ENCODE measurements at regions not wholly inside any gene's neighbourhood (a gene's known extent, or its start where the extent isn't known, plus 50 kb on each side); places are given as distances from the start of the nearest gene placed in this dataset.

DNA sequence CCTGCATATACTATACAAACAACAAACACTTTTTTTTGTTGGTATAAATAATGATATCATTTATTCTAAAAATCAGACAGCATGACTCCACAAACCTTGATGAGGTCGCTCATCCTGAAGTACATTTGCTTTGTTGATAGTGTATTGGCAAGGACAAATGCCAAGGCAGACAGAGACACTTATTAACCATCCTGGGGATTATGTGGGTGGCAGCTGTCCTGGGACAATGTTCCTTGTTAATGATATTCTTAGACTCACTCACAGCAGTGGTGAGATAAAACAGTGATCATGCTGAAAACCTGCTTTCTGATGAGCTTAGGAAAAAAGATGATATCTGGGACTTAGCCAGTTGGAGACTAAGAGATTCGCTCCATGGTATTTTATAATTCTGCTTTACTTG lies 85.4 kb upstream of the OGFRL1 start:
- no peak overlapping the region for H3K4me3 ChIP-seq
- no peak overlapping the region for H3K4me2 ChIP-seq
- ATAC-seq (no peak), DNase-seq (ENCODE audit: low read depth in 1 of 2, low spot score in 1 of 2) (no peak), FAIRE-seq (no peak)
- ChIA-PET POLR2A (no interaction called here), CTCF (no interaction called here)
- 56% methylated on average over 2 of the region's 2 CpGs for WGBS (ENCODE audit: missing lambda C conversion rate)
- H3K27ac ChIP-seq = no peak overlapping the region
- no peaks in the 10 kb centered on the region for H3K4me1 ChIP-seq
- no peak for TF ChIP-seq MAFK (IDR thresholded peaks at IDR 0.05; ENCODE audit: partially characterized antibody)
- TF ChIP-seq RFX5 (IDR thresholded peaks at IDR 0.05) = no peak
- TF ChIP-seq HDAC2 (IDR thresholded peaks at IDR 0.05) = no peak
- TF ChIP-seq, protein P1, sequence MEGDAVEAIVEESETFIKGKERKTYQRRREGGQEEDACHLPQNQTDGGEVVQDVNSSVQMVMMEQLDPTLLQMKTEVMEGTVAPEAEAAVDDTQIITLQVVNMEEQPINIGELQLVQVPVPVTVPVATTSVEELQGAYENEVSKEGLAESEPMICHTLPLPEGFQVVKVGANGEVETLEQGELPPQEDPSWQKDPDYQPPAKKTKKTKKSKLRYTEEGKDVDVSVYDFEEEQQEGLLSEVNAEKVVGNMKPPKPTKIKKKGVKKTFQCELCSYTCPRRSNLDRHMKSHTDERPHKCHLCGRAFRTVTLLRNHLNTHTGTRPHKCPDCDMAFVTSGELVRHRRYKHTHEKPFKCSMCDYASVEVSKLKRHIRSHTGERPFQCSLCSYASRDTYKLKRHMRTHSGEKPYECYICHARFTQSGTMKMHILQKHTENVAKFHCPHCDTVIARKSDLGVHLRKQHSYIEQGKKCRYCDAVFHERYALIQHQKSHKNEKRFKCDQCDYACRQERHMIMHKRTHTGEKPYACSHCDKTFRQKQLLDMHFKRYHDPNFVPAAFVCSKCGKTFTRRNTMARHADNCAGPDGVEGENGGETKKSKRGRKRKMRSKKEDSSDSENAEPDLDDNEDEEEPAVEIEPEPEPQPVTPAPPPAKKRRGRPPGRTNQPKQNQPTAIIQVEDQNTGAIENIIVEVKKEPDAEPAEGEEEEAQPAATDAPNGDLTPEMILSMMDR (IDR thresholded peaks at IDR 0.05) = no peak
- TF ChIP-seq KDM5A (IDR thresholded peaks at IDR 0.05) = no peak
- TF ChIP-seq POLR2AphosphoS2 (conservative IDR thresholded peaks at IDR 0.05; ENCODE audit: low read length) = no peak
- TF ChIP-seq, protein P2, sequence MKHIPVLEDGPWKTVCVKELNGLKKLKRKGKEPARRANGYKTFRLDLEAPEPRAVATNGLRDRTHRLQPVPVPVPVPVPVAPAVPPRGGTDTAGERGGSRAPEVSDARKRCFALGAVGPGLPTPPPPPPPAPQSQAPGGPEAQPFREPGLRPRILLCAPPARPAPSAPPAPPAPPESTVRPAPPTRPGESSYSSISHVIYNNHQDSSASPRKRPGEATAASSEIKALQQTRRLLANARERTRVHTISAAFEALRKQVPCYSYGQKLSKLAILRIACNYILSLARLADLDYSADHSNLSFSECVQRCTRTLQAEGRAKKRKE (CRISPR knock-in tag; IDR thresholded peaks at IDR 0.05; ENCODE audit: low read depth) = no peak
- no peak for TF ChIP-seq SMC3 (IDR thresholded peaks at IDR 0.05)
- TF ChIP-seq SREBF2 (IDR thresholded peaks at IDR 0.05) = no peak
- no peak for TF ChIP-seq TP53 (CRISPR knock-in tag; IDR thresholded peaks at IDR 0.05)
- no peak for TF ChIP-seq POLR2A (IDR thresholded peaks at IDR 0.05; ENCODE audit: low read length)
- TF ChIP-seq MYC (IDR thresholded peaks at IDR 0.05; ENCODE audit: borderline replicate concordance, low read length) = no peak
- no peak for TF ChIP-seq CEBPB (IDR thresholded peaks at IDR 0.05)
- TF ChIP-seq ZSCAN20 (CRISPR knock-in tag; IDR thresholded peaks at IDR 0.05) = no peak
- TF ChIP-seq HOXA7 (CRISPR knock-in tag; IDR thresholded peaks at IDR 0.05) = no peak
- TF ChIP-seq, protein P3, sequence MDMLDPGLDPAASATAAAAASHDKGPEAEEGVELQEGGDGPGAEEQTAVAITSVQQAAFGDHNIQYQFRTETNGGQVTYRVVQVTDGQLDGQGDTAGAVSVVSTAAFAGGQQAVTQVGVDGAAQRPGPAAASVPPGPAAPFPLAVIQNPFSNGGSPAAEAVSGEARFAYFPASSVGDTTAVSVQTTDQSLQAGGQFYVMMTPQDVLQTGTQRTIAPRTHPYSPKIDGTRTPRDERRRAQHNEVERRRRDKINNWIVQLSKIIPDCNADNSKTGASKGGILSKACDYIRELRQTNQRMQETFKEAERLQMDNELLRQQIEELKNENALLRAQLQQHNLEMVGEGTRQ (IDR thresholded peaks at IDR 0.05) = no peak
- H3K9me3 ChIP-seq = no peaks in the 10 kb centered on the region

DNA sequence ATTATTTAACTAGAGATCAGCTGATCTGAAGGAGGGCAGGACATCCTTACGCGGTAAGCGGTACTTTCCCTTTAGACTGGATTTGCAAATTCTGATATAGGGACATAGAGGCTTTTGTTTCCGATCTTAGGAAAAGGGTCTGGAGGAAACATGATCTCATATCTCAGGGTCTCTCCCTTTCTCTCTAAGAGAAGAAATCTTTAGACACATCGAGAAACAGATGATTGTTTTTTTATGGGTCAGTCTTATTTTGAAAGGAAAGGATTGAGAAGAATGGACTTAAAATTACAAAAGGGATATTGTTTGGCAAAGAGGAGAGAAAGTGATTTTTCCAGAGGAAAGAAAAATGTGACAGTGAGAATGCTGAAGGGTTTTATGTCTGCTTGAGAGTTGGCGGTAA lies 83.9 kb upstream of the OGFRL1 start:
- no peaks in the 10 kb centered on the region for H3K9me3 ChIP-seq
- no peak for DNase-seq (ENCODE audit: low read depth in 1 of 2, low spot score in 1 of 2)
- H3K4me3 ChIP-seq = no peak overlapping the region
- no peak for TF ChIP-seq FOXS1 (CRISPR knock-in tag; IDR thresholded peaks at IDR 0.05)
- TF ChIP-seq, protein P4, sequence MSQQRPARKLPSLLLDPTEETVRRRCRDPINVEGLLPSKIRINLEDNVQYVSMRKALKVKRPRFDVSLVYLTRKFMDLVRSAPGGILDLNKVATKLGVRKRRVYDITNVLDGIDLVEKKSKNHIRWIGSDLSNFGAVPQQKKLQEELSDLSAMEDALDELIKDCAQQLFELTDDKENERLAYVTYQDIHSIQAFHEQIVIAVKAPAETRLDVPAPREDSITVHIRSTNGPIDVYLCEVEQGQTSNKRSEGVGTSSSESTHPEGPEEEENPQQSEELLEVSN (IDR thresholded peaks at IDR 0.05; ENCODE audit: borderline replicate concordance, low read depth) = no peak
- H3K4me2 ChIP-seq = no peak overlapping the region
- no peaks in the 10 kb centered on the region for H3K4me1 ChIP-seq
- CTCF ChIA-PET = no interaction called here
- 93% methylated on average over 6 of the region's 6 CpGs for WGBS (ENCODE audit: missing lambda C conversion rate)
- no peak for ATAC-seq
- POLR2A ChIA-PET = no interaction called here
- no peak overlapping the region for H3K27ac ChIP-seq
- FAIRE-seq = no peak

DNA sequence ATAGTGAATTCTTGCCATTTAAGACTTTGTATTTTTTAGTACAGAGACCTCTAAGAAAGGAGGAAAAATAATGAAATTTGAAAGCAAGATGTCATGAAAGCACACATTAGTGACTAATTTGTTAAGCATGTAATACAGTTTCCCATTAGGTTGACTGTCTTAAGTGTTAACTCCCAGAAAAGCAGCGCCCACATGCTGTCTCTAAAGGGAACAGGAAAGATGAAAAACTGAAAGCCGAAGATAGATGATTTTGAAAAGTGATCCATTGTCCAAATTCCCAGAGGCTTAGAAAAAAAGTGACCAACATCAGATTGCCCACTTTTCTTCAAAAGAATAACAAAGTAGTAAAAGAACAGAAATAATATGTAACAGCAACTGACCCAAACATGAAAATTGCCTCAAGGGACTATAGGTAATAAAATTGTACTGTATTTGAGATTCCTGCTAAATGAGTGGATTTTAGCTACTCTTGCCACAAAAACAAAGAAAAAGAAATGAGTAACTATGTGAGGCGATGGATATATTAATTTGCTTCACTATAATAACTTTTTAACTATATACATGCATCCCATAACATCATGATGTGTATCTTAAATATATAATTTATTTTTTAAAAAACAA lies 83.2 kb upstream of the OGFRL1 start:
- Histone ChIP-seq H3K9me3 (no peaks in the 10 kb centered on the region), H3K4me1 (no peaks in the 10 kb centered on the region), H3K4me3 (no peak overlapping the region), H3K27ac (no peak overlapping the region), H3K4me2 (no peak overlapping the region)
- 79% methylated on average over 3 of the region's 3 CpGs for WGBS (ENCODE audit: missing lambda C conversion rate)
- ATAC-seq = no peak
- no peak for FAIRE-seq
- POLR2A ChIA-PET = no interaction called here
- no peak for DNase-seq (ENCODE audit: low read depth in 1 of 2, low spot score in 1 of 2)
- TF ChIP-seq HOXB13 (CRISPR knock-in tag; IDR thresholded peaks at IDR 0.05; ENCODE audit: low read depth) (no peak), KDM1A (IDR thresholded peaks at IDR 0.05; ENCODE audit: low read depth) (no peak)
- CTCF ChIA-PET = interaction anchor here (0.5 to 1.0 kb wide), 2 partner anchors 15 to 193 kb away, joined by 3 to 6 read pairs; no protein-coding TSS in a partner anchor
